NCI-H460 (cell line): ENCODE measurements at regions not wholly inside any gene's neighbourhood (a gene's known extent, or its start where the extent isn't known, plus 50 kb on each side); places are given as distances from the start of the nearest gene placed in this dataset.
"Not testable (repeated sequence)": the region's sequence is repeated elsewhere in the genome, so short reads cannot be mapped to it uniquely, and the experiment has no call there.

Source experiments
- DNase-seq: peaks from one replicate; pipeline ENCODE4 v3.0.0-alpha.2; 2016; ENCODE audit warnings: low read depth; ENCODE audit errors: extremely low read depth

DNA sequence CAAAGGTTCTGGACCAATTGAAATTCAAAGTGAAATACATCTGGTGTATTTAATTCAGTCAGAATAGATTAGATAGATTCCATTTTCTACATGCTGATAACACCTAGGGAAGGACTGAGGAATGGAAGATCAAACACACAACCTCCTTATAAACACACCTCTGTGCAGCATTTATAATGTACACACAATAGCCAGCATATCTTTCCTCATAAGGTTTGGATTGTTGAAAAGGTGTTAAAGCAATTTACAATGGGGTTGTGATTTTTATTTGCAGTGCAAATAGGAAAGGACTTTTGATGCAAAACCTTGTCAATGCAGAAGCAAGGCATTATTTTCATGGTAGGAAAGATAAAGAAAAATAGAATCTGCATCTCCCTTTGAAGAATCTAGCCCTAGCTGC, 448.9 kb upstream of the KCNMB2 start:
- no peak for DNase-seq

DNA sequence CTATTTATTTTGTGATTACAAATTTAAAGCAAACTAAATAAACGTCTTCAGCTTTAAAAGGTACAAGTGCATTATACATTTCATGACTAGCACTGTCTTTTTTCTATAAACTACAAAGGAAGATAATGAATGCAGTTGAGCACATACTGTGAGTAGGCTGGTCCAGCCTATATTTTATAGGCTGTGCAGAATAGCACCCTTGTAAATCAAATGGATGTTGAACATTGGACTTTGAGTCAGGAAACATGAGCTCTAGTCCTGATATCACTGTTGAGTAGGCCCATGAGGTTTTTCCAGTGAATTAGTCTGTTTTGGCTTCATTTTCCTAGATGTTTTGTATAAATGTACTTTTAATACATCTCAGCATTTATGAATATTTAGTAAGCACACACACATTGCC, 447.3 kb upstream of the KCNMB2 start:
- no peak for DNase-seq

DNA sequence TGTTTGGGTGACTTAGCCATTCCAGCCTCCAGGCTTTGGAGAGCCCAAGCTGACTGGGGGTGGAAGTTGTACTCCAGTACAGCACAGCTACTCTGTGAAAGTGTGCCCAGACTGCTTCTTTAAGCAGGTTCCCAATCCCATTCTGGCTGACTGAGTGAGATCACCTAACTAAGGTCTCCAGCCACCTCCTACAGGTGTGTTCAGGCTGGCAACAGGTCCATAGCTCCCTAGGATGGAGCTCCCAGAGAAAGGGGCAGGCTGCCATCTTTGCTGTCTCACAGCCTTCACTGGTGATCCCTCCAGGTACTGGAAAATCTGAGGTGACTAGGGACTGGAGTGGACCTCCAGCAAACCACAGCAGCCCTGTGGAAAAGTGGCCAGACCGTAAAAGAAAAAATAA, 445.3 kb upstream of the KCNMB2 start:
- no peak for DNase-seq

DNA sequence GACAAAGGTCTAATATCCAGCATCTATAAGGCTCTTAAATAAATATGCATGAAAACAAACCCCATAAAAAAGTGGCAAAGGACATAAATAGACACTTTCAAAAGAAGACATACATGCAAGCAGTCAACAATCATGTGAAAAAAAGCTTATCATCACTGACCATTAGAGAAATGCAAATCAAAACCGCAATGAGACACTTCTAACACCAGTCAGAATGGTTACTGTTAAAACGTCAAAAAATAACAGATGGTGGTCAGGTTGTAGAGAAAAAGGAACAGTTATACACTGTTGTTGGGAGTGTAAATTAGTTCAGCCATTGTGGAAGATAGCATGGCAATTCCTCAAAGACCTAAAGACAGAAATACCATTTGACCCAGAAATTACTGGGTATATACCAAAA, 440.7 kb upstream of the KCNMB2 start:
- DNase-seq, result no peak

DNA sequence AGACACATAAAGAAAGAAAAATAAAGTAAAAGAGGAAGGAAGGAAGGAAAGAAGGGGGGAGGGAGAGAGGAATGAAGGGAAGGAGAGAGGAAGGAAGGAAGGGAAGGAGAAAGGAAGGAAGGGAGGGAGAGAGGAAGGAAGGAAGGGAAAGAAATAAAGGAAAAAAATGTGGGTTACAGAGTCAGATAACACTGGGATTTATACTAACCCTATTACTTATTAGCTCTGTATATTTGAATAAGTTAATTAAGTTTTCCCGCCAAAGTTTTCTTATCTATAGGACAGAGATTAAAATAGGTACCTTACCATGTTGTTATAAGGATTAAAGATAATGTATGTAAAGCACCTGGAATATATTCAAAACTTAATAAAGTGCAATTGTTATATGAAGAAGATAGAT, 439.3 kb upstream of the KCNMB2 start:
- no peak for DNase-seq

GRCh38 chr3:178097576-178097975, 438.7 kb upstream of the KCNMB2 start:
- DNase-seq, result peak; percentile 14

GRCh38 chr3:178099274-178099673, 437.0 kb upstream of the KCNMB2 start:
- no peak for DNase-seq

DNA sequence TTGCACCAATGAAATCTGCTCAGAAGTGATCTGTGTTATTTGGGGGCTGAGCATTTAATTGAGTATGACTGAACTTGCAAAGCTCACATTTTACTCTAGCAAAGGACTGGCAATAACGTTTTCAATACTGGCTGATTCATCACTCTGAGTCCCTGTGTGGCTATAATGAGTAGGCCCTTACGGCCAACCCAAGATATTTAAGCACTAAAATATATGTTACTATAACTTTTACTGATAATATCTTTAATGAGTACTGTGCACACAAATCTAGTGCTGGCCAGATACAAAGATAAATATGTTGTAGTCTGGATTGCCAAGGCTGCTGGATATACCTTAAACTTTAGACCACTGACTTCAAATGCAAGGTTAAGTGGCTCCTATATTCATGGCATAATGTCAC, 436.4 kb upstream of the KCNMB2 start:
- DNase-seq, result no peak

GRCh38 chr3:178100908-178101307, 435.3 kb upstream of the KCNMB2 start:
- no peak for DNase-seq

DNA sequence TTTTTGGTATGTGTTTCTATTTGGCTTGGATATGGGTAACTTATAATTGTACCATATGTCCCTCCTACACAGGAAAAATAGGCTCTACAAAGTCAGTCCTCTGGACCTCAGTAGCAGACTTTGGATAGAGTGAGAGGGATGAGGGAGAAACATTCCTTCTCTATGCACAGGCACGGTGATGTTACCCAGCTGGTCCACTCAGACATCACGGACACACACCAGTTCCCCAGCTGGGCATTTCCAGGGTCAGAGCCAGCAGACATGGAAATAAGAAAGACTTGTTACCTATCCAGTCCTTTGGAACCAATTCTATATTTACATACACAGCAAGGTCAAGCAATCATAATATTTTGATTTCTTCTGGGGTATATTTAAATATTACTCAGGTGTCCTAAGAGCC, 433.1 kb upstream of the KCNMB2 start:
- DNase-seq, result no peak

DNA sequence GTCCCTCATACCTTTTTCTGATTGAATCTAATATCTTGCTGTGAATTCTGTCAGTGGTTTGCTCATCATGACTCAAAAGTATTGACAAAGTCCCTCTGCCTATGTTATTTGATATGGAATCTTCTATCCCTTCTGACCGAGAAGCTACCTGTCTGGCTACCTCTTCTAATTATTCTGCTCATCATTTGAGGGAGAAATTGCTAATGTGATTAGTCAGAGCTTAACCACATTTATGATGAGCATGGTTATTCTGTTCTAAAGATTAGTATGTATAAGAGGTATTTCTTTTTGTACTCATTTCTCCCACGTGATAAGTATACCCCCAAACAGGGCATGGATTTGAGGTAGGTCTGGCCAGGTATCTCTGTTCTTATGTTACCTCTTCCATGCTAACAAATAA, 428.4 kb upstream of the KCNMB2 start:
- no peak for DNase-seq

GRCh38 chr3:178109691-178110090, 426.5 kb upstream of the KCNMB2 start:
- DNase-seq, result no peak

DNA sequence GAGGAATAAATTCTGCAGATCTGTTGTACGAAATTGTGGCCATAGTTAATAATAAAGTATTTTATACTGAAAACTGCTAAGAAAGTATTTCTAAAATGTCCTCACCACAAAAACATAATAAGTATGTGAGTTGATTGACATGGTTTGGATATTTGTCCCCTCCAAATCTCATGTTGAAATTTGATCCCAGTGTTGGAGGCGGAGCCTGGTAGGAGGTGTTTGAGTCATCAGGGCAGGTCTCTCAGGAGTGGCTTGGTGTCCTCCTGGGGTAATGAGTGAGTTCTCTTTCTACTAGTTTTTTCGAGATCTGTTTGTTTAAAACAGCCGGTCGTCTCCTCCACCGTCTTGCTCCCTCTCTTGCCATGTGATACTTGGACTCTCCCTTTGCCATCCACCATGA, 424.1 kb upstream of the KCNMB2 start:
- no peak for DNase-seq

DNA sequence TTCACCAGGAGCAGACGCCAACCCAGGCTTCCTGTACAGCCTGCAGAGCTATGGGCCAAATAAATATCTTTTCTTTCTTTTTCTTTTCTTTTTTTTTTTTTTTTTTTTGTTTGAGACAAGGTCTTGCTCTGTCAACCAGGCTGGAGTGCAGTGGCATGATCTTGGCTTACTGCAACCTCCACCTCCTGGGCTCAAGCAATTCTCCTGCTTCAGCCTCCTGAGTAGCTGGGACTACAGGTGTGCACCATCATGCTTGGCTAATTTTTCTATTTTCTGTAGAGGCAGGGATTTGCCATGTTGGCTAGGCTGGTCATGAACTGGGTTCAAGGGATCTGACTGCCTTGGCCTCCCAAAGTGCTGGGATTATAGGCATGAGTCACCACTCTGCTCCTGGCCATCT, 423.7 kb upstream of the KCNMB2 start:
- DNase-seq, result not testable (repeated sequence)

DNA sequence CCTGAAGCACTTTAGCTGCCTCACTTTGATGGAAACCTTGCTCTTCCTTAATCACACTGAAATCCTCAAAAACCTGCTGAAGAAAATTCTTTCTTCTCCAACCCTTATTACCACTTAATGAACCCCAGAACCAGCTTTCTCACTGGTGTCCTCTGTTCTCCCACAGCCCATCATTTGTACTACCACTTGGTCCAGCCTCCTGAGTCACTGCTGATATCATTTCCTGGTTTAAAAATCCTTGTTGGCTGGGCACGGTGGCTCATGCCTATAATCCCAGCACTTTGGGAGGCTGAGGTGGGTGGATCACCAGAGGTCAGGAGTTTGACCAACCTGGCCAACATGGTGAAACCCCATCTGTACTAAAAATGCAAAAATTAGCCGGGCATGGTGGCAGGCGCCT, 418.6 kb upstream of the KCNMB2 start:
- no peak for DNase-seq

GRCh38 chr3:178119608-178120295, 416.5 kb upstream of the KCNMB2 start:
- DNase-seq, result not testable (repeated sequence)

- no peak for DNase-seq
These were observed 415.9 kb upstream of the KCNMB2 start for GRCh38 chr3:178120367-178120766.

GRCh38 chr3:178126686-178127085, 409.6 kb upstream of the KCNMB2 start:
- no peak for DNase-seq

DNA sequence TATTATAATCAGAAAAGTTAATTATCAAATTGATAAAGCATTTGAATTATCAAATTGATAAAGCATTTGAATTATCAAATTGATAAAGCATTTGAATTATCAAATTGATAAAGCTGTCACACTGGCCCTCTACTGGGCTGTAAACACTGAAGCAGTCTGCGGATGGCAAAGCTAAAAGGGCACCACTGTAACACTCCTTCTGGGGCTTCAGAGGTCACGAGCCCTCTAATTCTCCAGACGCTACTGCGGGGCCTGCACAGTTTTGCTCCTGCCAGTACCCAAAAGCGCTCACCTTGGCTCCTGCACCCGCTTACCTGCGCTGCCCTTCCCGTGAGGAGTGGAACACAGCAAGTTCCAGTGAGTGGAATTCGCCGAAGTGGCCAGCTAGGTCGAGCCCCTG, 409.0 kb upstream of the KCNMB2 start:
- no peak for DNase-seq

- no peak for DNase-seq
These were observed 407.1 kb upstream of the KCNMB2 start for GRCh38 chr3:178129109-178129508.

GRCh38 chr3:178131801-178132200, 404.4 kb upstream of the KCNMB2 start:
- no peak for DNase-seq

DNA sequence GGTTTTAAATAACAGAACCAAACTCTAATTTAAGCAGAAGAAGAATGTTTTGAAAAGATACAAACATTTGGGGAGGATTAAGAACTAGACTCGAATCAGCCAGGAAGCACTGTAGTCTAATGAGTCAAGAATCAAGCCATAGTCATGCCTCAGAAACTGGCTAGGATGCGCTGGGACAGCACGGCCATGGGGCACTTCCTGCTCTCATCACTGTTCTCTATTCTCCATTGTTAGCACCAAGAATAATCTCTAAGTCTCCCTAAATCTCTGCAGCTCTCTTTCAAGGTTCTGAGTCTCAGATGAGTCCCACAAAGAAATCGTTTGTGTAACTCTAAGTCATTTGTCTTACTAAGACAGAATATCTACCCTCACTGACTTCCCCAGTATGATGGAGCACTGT, 399.0 kb upstream of the KCNMB2 start:
- no peak for DNase-seq

GRCh38 chr3:178137831-178138230, 398.4 kb upstream of the KCNMB2 start:
- no peak for DNase-seq
